ENCODE measurements at regions not wholly inside any gene's neighbourhood (a gene's known extent, or its start where the extent isn't known, plus 50 kb on each side); places are given as distances from the start of the nearest gene placed in this dataset.

DNA sequence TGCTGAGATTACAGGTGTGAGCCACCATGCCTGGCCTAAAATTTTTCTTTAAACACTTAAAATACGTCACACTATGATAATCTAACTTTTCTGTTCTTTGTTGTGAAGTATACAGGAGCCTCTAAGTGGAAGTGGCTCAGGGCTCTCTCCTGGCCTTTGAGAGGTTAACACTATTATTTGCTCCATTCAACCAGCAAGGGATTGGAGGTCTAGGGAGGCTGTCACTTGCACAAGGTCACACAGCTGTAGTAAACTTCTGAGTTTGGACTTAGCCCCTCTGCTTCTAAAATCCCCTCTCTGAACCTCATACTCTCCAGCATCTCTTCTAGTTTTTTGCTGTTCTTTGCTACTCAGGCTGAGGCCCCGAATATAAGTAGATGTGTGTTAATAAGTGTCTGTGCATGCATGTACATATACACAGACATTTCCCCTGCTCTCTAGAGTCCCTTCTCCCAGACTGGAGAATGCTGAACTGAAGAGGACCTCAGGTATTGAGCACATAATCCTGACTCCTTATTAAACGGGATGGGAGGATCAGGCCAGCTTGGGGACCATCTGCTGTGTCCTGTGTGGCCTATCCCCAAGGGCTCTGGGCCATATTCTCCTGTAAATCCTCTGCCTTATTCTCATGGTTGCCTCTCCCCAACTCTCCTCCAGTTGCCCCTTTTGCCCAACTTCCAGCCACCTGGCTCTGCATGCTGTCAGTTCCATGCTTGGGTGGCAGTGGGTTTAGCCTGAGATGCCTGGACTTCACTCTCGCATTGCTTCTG lies 87.0 kb upstream of the SPRY4 start:
- no peak for TF ChIP-seq FOXM1 (IDR thresholded peaks at IDR 0.05; ENCODE audit: borderline replicate concordance, low read depth)
- TF ChIP-seq TCF12 (IDR thresholded peaks at IDR 0.05; ENCODE audit: low read depth), result no peak
- TF ChIP-seq TAF1 (IDR thresholded peaks at IDR 0.05; ENCODE audit: low read depth), result no peak
- no peak for TF ChIP-seq ZBTB7A (IDR thresholded peaks at IDR 0.05; ENCODE audit: low read depth)
- TF ChIP-seq CEBPB (IDR thresholded peaks at IDR 0.05), result no peak
- TF ChIP-seq, protein P1, sequence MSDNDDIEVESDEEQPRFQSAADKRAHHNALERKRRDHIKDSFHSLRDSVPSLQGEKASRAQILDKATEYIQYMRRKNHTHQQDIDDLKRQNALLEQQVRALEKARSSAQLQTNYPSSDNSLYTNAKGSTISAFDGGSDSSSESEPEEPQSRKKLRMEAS (IDR thresholded peaks at IDR 0.05), result no peak
- no peak for TF ChIP-seq YY1 (IDR thresholded peaks at IDR 0.05; ENCODE audit: low read depth)
- no peak for TF ChIP-seq RAD21 (IDR thresholded peaks at IDR 0.05; ENCODE audit: low read depth)
- TF ChIP-seq CREB1 (IDR thresholded peaks at IDR 0.05; ENCODE audit: low read depth), result no peak
- TF ChIP-seq, protein P2, sequence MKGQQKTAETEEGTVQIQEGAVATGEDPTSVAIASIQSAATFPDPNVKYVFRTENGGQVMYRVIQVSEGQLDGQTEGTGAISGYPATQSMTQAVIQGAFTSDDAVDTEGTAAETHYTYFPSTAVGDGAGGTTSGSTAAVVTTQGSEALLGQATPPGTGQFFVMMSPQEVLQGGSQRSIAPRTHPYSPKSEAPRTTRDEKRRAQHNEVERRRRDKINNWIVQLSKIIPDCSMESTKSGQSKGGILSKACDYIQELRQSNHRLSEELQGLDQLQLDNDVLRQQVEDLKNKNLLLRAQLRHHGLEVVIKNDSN (IDR thresholded peaks at IDR 0.05), result no peak
- TF ChIP-seq EP300 (IDR thresholded peaks at IDR 0.05; ENCODE audit: borderline replicate concordance), result no peak
- TF ChIP-seq EGR1 (IDR thresholded peaks at IDR 0.05), result no peak
- TF ChIP-seq, protein P3, sequence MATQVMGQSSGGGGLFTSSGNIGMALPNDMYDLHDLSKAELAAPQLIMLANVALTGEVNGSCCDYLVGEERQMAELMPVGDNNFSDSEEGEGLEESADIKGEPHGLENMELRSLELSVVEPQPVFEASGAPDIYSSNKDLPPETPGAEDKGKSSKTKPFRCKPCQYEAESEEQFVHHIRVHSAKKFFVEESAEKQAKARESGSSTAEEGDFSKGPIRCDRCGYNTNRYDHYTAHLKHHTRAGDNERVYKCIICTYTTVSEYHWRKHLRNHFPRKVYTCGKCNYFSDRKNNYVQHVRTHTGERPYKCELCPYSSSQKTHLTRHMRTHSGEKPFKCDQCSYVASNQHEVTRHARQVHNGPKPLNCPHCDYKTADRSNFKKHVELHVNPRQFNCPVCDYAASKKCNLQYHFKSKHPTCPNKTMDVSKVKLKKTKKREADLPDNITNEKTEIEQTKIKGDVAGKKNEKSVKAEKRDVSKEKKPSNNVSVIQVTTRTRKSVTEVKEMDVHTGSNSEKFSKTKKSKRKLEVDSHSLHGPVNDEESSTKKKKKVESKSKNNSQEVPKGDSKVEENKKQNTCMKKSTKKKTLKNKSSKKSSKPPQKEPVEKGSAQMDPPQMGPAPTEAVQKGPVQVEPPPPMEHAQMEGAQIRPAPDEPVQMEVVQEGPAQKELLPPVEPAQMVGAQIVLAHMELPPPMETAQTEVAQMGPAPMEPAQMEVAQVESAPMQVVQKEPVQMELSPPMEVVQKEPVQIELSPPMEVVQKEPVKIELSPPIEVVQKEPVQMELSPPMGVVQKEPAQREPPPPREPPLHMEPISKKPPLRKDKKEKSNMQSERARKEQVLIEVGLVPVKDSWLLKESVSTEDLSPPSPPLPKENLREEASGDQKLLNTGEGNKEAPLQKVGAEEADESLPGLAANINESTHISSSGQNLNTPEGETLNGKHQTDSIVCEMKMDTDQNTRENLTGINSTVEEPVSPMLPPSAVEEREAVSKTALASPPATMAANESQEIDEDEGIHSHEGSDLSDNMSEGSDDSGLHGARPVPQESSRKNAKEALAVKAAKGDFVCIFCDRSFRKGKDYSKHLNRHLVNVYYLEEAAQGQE (IDR thresholded peaks at IDR 0.05; ENCODE audit: low read depth), result no peak
- TF ChIP-seq TEAD4 (IDR thresholded peaks at IDR 0.05), result no peak
- TF ChIP-seq NFIC (IDR thresholded peaks at IDR 0.05), result no peak

DNA sequence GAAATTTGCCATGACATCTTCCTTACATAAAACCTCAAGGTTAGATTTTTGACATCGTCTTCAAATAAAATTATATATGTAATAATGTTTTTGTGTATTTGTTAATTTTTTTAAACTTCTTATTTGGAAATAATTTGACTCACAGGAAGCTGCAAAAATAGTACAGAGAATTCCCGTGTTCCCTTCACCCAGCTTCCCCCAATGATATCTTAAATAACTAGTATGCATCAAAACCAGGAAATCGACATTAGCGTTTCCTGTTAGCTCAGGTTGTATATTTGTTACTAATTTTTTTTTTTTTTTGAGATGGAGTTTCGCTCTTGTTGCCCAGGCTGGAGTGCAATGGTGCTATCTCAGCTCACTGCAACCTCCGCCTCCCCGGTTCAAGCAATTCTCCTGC lies 86.3 kb upstream of the SPRY4 start:
- TF ChIP-seq CEBPB (IDR thresholded peaks at IDR 0.05), result no peak
- no peak for TF ChIP-seq EP300 (IDR thresholded peaks at IDR 0.05; ENCODE audit: borderline replicate concordance)
- TF ChIP-seq TCF12 (IDR thresholded peaks at IDR 0.05; ENCODE audit: low read depth), result no peak
- TF ChIP-seq TAF1 (IDR thresholded peaks at IDR 0.05; ENCODE audit: low read depth), result no peak
- TF ChIP-seq NFIC (IDR thresholded peaks at IDR 0.05), result no peak
- TF ChIP-seq, protein P3 (IDR thresholded peaks at IDR 0.05; ENCODE audit: low read depth), result no peak
- TF ChIP-seq, protein P2 (IDR thresholded peaks at IDR 0.05), result no peak
- no peak for TF ChIP-seq FOXM1 (IDR thresholded peaks at IDR 0.05; ENCODE audit: borderline replicate concordance, low read depth)
- no peak for TF ChIP-seq EGR1 (IDR thresholded peaks at IDR 0.05)
- no peak for TF ChIP-seq ZBTB7A (IDR thresholded peaks at IDR 0.05; ENCODE audit: low read depth)
- TF ChIP-seq CREB1 (IDR thresholded peaks at IDR 0.05; ENCODE audit: low read depth), result no peak
- TF ChIP-seq YY1 (IDR thresholded peaks at IDR 0.05; ENCODE audit: low read depth), result no peak
- TF ChIP-seq RAD21 (IDR thresholded peaks at IDR 0.05; ENCODE audit: low read depth), result no peak
- no peak for TF ChIP-seq TEAD4 (IDR thresholded peaks at IDR 0.05)
- TF ChIP-seq, protein P1 (IDR thresholded peaks at IDR 0.05), result no peak

DNA sequence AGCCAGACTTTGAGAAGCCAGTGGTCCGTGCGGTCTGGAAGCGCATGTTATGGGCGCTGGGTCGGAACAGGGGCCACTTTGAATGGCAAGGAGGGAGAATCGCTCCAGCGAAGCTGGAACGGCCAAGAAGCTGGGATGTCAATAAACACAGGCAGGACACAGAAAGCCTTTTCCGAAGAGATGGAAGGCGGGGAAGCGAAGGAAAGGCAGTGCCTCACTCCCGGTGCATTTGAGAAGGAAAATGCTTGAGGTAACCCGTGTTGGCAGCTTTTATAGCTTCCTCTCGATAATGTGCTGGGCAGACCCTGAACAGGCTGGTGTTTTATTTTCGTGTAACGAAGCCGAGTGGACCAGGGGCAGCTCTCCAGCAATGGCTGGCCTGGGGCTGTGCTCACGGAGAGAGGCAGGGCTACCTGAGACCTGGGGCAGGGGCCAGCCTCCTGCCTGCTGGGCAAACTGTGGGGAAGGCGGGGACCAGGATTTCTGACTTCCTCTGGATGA lies 84.2 kb upstream of the SPRY4 start:
- no peak for TF ChIP-seq EP300 (IDR thresholded peaks at IDR 0.05; ENCODE audit: borderline replicate concordance)
- no peak for TF ChIP-seq TAF1 (IDR thresholded peaks at IDR 0.05; ENCODE audit: low read depth)
- TF ChIP-seq ZBTB7A (IDR thresholded peaks at IDR 0.05; ENCODE audit: low read depth), result no peak
- no peak for TF ChIP-seq TCF12 (IDR thresholded peaks at IDR 0.05; ENCODE audit: low read depth)
- no peak for TF ChIP-seq CEBPB (IDR thresholded peaks at IDR 0.05)
- no peak for TF ChIP-seq EGR1 (IDR thresholded peaks at IDR 0.05)
- no peak for TF ChIP-seq YY1 (IDR thresholded peaks at IDR 0.05; ENCODE audit: low read depth)
- no peak for TF ChIP-seq CREB1 (IDR thresholded peaks at IDR 0.05; ENCODE audit: low read depth)
- no peak for TF ChIP-seq NFIC (IDR thresholded peaks at IDR 0.05)
- no peak for TF ChIP-seq RAD21 (IDR thresholded peaks at IDR 0.05; ENCODE audit: low read depth)
- TF ChIP-seq FOXM1 (IDR thresholded peaks at IDR 0.05; ENCODE audit: borderline replicate concordance, low read depth), result no peak
- TF ChIP-seq, protein P3 (IDR thresholded peaks at IDR 0.05; ENCODE audit: low read depth), result no peak
